GM19328 (cell line): ENCODE measurements at regions not wholly inside any gene's neighbourhood (a gene's known extent, or its start where the extent isn't known, plus 50 kb on each side); places are given as distances from the start of the nearest gene placed in this dataset.
"Not testable (repeated sequence)": the region's sequence is repeated elsewhere in the genome, so short reads cannot be mapped to it uniquely, and the experiment has no call there.

Experiments used
- ATAC-seq: cut with Tn5 transposase; IDR thresholded peaks from one replicate; pipeline ENCODE4 v1.9.1; 2021; ENCODE audit warnings: mild to moderate bottlenecking, moderate library complexity; ENCODE audit not compliant: unreplicated experiment

DNA sequence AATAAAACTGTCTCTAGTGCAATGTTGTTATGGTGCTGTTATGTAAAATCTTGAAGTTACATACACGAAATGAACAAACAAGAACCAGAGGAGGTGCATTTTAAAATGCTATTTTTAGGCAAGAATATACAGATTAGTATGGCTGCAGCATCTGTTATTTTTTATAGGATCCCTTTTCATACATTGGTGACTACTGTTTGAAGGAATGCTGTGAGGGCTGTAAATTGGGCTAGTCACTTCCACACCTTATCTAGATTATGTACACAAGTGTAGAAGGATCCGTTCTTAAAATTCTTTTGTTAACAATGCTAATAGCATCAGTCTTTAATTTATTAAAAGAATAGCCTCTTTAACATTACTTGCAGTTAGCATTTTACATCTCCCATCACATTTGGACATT is 284.3 kb upstream of the MDGA2 start:
- ATAC-seq = no peak

DNA sequence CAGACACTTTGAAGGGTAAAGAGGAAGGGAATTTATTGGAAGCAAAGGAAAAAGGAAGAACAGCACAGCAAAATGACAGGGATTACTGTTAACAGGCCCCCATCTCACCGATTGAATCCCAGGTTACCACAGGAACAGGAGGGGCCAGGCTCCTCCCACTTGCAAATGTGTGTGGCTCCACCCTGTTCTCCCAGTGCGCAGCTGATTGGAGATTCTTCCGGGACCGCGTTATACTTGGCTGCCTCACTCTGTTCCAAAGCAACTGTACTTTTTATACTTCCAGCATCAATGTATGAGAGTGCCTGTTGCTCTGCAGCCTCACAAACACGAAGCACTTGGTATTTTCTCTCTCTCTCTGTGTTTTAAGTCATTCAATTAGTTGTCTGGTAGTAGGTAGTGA is 273.6 kb upstream of the MDGA2 start:
- no peak for ATAC-seq

DNA sequence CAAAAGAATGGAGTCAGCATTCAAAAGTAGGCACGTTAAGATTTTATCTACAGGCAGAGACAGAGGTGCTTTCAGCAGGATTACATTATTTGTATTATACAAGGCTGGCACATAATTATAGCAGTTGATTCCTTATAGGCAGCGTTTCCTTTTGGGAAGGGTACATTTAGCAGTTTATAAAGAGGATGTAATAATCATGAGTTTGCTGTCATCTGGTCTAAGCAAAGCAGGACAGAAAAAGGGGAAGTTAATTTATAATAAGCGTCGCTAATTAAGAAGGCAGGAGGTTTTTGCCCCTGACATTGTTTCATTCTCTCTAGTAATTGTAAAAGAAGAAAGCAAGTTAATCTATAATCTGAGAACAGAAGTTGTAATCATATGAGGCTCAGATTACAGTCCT is 259.9 kb upstream of the MDGA2 start:
- no peak for ATAC-seq

DNA sequence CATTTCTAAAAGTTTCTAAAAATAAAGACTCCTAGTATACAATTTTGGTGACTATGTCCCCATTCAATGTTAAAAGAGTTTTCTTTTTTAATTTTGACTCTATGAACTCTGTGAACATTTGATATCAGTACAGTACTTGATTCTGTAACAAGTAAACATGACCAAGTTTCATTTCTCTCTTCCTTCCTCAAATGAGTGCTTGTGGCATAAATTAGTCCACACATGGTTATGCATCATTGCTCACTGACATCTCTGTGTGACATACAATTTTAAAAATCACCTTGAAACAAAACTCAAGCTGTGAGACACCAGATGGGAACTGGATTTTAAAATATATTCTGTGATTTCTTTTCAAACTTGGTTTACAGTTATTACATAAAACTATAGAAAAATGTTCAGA is 253.9 kb upstream of the MDGA2 start:
- peak; percentile 72 for ATAC-seq

DNA sequence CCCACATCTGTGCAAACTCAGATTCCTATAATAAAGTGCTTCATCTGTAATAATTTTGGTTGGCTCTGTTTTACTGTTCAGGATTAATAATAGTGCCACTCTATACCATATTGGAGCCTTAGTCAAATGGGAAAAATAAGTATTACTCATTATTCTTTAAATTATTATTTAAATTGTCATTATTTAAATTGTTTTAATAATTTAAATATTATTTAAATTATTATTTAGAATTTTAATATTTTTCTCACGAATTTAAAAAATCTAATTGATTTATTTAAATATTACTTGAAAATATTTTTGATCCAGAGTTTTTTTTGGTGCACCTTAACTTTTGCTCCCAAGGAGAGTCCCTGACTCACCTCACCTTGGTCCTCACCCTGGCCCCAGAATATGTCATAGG is 245.7 kb upstream of the MDGA2 start:
- ATAC-seq = no peak

DNA sequence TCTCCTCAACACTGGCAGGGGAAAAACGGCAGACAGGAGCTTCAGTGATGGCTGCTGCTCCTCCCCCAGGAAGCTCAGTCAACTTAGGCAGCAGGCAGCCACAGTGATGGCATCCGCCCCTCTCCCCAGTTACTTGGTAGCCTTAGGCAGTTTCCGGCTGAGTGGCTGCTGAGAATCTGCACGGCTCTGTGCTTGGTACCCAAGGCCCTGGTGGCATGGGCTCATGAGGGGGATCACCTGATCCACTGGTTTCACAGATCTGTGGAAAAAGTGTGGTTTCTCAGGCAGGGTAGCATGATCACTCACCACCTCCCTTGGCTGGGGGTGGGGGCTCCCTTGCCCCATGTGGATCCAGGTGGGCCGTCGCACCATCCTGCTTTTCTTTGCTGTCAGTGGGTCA is 244.6 kb upstream of the MDGA2 start:
- ATAC-seq = no peak

DNA sequence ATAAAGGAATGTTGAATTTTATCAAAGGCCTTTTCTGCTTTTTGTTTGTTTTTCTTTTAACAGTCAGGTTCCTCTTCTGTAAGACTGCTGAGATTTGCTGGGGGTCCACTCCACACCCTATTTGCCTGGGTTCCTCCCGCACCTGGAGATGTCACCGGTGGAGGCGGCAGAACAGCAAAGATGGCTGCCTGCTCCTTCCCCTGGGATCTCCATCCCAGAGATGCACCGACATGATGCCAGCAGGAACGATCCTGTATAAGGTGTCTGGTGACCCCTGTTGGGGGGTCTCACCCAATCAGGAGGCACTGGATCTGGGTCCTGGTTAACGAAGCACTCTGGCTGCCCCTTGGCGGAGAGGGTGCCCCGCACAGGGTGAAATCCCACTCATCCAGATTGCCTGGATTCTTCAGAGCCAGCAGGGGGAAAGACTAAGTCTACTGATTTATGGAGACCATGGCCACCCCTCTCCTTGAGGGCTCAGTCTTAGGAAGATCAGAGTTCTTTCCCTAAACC is 244.0 kb upstream of the MDGA2 start:
- no peak for ATAC-seq

DNA sequence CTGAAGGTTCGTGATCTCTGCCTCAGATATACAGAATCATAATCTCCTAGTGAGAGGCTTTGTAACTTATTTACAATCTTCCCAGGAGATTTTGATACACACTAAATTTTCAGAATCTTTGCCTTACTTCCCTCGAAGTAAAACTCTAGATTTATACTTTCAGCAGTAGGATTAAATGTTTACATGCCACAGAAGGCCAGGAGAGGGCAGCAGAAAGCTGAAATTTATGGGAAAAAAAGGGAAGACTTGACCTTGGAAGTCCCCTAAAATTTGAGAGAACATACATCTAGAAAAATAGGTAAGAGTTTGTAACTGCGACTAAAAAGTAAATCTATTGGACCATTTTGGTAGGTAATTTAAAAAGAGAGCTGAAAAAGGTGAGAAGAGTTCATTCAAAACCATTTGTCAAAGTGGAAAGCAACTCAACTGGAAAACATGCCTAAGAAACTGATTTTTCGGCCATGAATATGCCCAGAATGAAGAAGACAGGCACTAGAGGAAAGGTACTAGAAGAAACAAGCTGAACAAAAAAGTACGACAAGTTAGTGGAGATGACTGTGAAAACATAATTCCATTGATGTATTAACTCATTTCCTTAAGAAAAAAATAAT is 242.0 kb upstream of the MDGA2 start:
- ATAC-seq = no peak

DNA sequence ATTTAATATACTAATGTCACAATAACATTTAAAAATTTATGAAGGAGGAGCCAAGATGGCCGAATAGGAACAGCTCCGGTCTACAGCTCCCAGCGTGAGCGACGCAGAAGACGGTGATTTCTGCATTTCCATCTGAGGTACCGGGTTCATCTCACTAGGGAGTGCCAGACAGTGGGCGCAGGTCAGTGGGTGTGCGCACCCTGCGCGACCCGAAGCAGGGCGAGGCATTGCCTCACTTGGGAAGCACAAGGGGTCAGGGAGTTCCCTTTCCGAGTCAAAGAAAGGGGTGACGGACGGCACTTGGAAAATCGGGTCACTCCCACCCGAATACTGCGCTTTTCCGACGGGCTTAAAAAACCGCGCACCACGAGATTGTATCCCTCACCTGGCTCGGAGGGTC is 225.7 kb upstream of the MDGA2 start:
- not testable (repeated sequence) for ATAC-seq

DNA sequence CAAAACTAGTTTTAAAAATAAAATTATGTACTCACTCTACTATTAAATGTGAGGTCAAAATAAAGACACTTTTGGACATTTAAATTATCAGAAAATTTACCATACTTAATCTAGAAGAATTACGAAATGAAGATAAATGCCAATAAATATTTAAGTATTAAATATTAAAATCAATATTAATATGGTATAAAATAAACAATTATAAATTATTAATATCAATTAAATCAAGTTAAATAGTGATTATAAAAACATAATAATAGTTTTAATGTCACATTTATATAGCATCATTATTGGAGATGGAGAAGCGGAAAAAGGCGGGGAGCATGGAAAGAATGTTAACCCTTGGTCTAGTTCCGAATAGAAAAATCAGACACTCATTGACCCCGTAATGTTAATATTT is 224.3 kb upstream of the MDGA2 start:
- ATAC-seq = no peak

DNA sequence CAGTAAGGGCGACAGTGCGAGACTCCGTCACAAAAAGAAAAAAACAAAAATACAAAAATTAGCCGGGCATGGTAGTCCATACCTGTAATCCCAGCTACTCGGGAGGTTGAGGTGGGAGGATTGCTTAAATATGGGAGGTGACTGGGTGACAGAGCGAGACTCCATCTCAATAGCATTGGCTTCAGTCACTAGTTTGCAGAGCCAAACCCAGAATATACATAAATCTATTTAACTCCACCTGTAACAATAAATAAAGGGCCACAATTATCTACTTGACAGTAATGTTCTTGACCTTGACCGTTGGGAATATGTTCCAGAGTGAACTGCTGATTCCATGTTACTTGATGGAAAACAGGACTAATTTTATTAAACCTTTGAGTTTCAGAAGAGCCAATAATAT is 198.9 kb upstream of the MDGA2 start:
- no peak for ATAC-seq

DNA sequence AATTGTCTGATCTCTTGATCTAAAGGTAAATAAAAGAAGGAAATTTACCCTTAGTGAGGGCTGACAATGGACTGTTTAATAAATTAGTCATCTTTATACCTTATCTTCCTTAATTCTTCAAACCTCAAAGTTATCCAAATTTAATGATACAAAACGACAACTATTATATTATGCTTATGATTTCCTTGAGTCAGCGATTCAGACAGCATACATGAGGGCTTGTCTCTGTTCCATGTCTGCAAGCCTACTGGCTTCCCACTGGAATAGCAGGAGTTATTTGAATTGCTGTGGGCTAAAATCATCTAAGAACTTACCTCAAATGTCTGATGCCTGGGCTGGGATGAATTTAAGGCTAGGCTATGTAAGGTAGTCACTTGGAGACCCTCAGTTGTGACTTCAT is 197.2 kb upstream of the MDGA2 start:
- no peak for ATAC-seq

DNA sequence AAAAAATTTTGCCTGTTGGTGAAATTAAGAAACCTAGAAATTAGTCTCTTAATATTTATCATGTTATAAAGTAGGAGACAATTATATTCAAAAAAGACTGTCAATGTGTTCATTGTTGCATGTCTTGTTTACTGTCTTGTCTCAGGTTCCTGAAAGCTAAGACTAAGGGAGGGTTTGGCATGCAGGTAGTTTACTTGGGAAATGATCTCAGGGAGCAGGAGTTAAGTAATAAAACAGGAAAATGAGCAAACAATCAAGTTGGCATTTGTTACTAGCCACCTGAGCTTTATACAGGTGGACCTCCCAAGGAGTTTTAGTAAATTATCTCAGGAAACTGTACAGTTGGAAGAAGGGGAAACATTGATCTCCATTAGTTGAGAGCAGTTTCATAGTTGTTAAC is 188.0 kb upstream of the MDGA2 start:
- ATAC-seq = no peak

DNA sequence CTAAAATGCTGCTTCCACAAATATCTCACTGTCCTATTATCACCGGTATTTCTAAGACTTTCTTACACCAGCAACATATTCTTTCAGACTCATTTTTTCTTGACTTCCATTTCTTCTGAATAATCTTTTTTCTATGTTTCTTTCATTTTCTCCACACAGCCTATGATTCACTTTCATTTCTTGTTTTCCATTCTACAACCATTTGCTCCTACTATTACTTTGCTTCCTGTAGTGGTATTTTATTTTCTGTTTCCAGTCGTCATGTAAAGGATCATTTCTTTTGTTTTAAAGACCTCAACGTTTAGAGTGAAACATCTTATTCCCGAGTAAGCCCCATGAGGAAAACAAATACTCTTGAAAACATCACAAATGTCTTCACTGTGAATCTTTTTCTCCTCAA is 182.2 kb upstream of the MDGA2 start:
- ATAC-seq = no peak

DNA sequence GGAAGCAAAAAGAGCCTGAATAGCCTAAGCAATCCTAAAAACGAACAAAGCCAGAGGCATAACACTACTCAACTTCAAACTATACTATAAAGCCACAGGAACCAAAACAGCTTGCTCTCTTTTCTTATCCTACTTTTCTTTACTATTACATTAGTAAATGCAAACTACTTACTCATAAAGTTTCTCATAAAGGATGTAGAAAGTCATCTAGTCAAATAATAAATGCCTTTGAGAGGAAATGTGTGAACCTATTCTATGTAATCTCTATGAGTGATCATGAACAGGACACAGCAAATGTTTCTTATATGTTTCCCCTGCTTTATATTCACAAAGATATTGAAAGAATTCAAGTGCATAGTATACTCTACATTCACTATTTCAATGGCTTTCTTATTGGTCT is 176.9 kb upstream of the MDGA2 start:
- ATAC-seq = no peak

DNA sequence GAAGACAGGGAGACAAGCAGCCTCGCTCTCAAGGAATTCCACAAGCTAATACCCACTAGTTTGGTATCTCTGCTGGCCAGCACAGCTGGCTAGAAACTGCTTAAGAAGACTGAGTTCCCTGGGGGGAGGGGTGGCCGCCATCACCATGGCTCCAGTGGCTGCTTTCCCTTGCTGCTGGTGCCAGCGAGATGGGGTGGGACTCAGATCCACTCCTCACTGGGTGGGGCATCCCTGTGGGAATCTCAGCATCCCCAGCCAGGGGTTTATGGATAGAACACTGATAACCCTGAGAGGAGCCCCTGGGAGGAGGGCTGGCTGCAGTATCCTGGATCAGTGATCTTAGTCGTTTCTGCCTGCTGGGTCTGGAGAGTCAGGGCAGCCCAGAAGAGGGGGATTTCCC is 170.6 kb upstream of the MDGA2 start:
- ATAC-seq = no peak

DNA sequence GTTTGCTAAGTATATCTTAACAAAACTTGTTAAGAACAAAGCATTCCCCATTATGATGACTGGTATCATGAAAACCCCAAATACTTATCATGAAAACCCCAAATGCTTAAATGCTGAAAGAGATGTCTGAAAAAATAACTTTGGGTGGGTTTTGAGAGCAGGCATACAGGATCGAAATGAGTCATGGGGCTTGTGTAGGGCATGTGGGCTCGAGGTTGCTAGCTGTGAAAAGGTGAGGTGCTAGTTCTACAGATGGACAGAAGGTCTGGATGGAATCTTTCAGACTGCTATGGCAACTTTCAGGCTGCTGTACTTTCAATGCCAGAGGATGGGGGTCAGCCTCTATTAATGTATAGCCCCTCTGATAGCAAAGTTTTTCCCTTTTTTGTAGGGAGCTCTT is 167.8 kb upstream of the MDGA2 start:
- ATAC-seq = no peak

DNA sequence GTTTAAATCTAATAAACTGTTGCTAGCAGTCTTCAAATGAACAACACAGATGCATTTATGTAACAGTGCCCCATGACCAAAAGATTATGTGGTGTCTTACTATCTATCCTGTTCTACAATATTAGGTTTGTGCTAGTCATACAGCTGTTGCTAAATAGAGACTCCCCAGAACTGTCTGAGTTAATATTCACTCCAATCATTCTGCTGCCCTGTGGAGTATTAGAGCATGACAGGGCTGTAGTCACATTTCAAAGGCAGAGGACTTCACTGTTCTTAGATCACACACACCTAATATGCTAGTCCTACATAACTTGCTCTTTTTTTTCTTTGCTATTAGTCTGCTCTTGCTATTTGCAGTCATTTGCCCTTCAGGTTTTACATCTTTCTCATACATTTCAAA is 157.6 kb upstream of the MDGA2 start:
- no peak for ATAC-seq

DNA sequence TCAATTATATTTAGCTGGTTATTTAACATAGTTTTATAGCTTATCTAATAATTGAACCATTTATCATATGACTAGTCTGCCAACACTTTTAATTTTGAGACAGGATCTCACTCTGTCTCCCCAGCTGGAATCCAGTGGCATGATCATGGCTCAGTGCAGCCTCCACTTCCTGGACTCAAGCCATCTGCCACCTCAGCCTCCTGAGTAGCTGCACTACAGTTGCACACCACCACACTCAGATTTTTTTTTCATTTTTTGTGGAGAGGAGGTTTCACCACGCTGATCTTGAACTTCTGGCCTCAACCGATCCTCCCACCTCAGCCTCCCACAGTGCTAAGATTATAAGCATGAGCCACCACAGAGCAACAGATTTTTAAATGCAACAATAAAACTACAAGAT is 151.4 kb upstream of the MDGA2 start:
- ATAC-seq = no peak

DNA sequence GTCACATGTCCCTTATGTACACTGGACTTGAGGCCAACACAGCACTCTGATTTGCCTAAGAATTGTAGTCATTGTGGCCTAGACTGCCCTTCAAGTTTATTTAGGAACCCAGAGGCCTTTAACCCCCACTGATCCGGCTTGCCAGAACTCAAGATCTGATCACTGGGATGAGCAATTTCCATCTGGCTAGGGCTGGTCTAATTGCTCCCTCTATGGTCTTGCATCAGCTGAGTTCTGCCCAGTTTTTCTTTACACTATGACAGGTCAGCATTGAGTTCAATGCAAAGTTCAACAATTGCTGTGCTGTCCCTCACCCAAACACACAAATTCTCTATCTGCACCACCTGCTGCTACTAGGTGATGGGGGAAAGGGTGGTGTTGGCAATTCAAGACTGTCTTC is 146.9 kb upstream of the MDGA2 start:
- no peak for ATAC-seq

DNA sequence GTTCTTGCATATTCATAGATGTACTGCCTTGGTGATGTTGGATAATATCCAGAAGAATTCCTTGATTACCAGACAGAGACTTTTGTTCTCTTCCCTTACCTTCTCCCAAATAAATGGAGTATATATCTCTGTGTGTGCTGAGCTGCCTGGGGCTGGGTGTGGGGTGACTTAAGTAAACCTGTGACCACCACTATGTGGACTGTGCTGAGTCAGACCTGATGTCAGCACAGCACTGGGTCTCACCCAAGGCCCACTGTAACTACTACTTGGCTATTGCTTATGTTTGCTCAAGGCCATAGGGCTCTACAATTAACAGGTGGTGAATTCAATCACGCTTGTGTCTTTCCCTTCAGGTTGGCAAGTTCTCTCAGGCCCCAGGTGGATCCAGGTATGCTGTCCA is 145.7 kb upstream of the MDGA2 start:
- no peak for ATAC-seq

DNA sequence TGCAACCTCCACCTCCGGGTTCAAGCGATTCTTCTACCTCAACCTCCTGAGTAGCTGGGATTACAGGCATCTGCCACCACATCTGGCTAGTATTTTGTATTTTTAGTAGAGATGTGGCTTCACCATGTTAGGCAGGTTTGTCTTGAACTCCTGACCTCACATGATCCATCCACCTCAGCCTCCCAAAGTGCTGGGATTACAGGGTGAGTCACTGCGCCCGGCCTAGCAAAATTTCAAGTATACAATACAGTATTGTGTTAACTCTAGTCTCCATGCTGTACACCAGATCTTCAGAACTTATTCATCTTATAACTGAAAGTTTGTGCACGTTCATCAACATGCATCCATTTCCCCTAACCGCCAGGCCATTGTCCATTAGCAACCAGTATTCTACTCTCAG is 115.1 kb upstream of the MDGA2 start:
- no peak for ATAC-seq

DNA sequence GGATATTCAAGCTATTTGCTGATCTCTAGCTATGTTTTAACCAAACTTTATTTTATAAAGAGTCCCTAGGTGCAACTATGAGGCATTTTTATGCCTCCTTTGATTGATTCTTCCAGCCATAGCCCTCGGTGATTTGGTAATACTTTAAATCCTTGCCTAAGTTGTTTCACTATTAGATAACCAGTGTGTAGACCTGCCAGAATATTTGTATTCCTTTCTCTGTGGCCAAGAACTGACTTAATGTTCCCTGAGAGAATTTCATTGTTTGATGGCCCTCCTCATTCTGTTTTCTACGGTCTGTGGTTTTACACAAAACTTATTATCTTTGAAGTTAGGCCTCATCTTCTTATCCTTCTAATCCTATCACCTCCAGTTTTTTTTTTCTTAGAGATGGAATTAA is 109.7 kb upstream of the MDGA2 start:
- no peak for ATAC-seq

DNA sequence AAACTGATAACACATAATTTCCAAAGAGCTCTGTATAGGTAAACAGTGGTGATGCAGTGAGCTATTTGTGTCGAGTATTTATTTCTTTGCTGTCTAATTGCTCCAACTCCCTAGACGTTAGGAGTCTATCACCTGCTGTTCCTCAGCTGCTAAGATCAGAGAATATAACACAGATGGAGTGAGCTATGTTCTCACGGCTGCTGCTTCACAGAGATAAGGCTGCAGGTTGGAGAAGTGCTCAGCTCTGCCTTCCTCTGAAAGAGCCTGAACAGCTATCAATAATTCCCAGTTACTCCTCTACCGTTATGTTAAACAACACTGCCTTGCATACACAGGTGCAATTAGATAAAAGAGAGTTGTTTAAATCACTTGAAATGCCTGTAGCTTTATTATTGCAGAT is 103.2 kb upstream of the MDGA2 start:
- no peak for ATAC-seq
